HEK293T (cell line): ENCODE measurements at regions not wholly inside any gene's neighbourhood (a gene's known extent, or its start where the extent isn't known, plus 50 kb on each side); places are given as distances from the start of the nearest gene placed in this dataset.
"Not testable (repeated sequence)": the region's sequence is repeated elsewhere in the genome, so short reads cannot be mapped to it uniquely, and the experiment has no call there.

ENCODE experiments used
- CTCF ChIA-PET: fragments of 350-600 bp; formaldehyde crosslinking; extraction: SDS; loops from one replicate; lab custom pipeline; 2021; ENCODE audit warnings: antibody characterized with exemption, inconsistent platforms; lab: Yijun Ruan, JAX
- POLR2A ChIA-PET: fragments of 350-600 bp; formaldehyde crosslinking; extraction: SDS; loops from one replicate; lab custom pipeline; 2020; ENCODE audit warnings: antibody characterized with exemption, inconsistent platforms; lab: Yijun Ruan, JAX
- DNase-seq: peaks from one replicate; pipeline ENCODE4 v3.0.0; 2012; ENCODE audit warnings: mixed read lengths; ENCODE audit errors: extremely low spot score
- ARNT ChIP-seq: fragments of 450-650 bp; IDR thresholded peaks from 2 replicates; pipeline ENCODE4 v1.6.1; 2017; ENCODE audit warnings: mild to moderate bottlenecking
- BHLHE40 ChIP-seq: fragments of 450-650 bp; IDR thresholded peaks from 2 replicates; pipeline ENCODE4 v1.6.1; 2016; ENCODE audit warnings: mild to moderate bottlenecking, moderate library complexity, borderline replicate concordance
- CTBP1 ChIP-seq: fragments of 450-650 bp; IDR thresholded peaks from 2 replicates; pipeline ENCODE4 v1.6.1; 2016; ENCODE audit warnings: borderline replicate concordance
- ELF4 ChIP-seq: fragments of 450-650 bp; IDR thresholded peaks from 2 replicates; pipeline ENCODE4 v1.6.1; 2017; ENCODE audit warnings: antibody characterized with exemption
- FOXA1 ChIP-seq: fragments of 450-650 bp; IDR thresholded peaks from 2 replicates; pipeline ENCODE4 v1.6.1; 2016; ENCODE audit warnings: mild to moderate bottlenecking
- FOXK2 ChIP-seq: fragments of 450-650 bp; IDR thresholded peaks from 2 replicates; pipeline ENCODE4 v1.6.1; 2016; ENCODE audit warnings: mild to moderate bottlenecking
- FOXM1 ChIP-seq: fragments of 450-650 bp; IDR thresholded peaks from 2 replicates; pipeline ENCODE4 v1.6.1; 2017; ENCODE audit warnings: mild to moderate bottlenecking, borderline replicate concordance
- HDGF ChIP-seq: fragments of 450-650 bp; IDR thresholded peaks from 2 replicates; pipeline ENCODE4 v1.6.1; 2017; ENCODE audit warnings: antibody characterized with exemption, borderline replicate concordance
- L3MBTL2 ChIP-seq: fragments of 450-650 bp; conservative IDR thresholded peaks from 2 replicates; pipeline ENCODE4 v1.6.1; 2016; ENCODE audit warnings: mild to moderate bottlenecking
- LEF1 ChIP-seq: fragments of 450-650 bp; IDR thresholded peaks from 2 replicates; pipeline ENCODE4 v1.6.1; 2017; ENCODE audit warnings: mild to moderate bottlenecking, borderline replicate concordance
- NFRKB ChIP-seq: fragments of 450-650 bp; IDR thresholded peaks from 2 replicates; pipeline ENCODE4 v1.6.1; 2016; ENCODE audit warnings: mild to moderate bottlenecking, moderate library complexity
- SP1 ChIP-seq: fragments of 450-650 bp; IDR thresholded peaks from 2 replicates; pipeline ENCODE4 v1.6.1; 2017
- SUZ12 ChIP-seq: fragments of 450-650 bp; IDR thresholded peaks from 2 replicates; pipeline ENCODE4 v1.6.1; 2016; ENCODE audit warnings: mild to moderate bottlenecking
- TARDBP ChIP-seq: fragments of 450-650 bp; IDR thresholded peaks from 2 replicates; pipeline ENCODE4 v1.6.1; 2016
- ZNF384 ChIP-seq: fragments of 450-650 bp; IDR thresholded peaks from 2 replicates; pipeline ENCODE4 v1.6.1; 2016
- TF ChIP-seq, protein P1 (sequence below): fragments of 450-650 bp; IDR thresholded peaks from 2 replicates; pipeline ENCODE4 v1.6.1; 2016

DNA sequence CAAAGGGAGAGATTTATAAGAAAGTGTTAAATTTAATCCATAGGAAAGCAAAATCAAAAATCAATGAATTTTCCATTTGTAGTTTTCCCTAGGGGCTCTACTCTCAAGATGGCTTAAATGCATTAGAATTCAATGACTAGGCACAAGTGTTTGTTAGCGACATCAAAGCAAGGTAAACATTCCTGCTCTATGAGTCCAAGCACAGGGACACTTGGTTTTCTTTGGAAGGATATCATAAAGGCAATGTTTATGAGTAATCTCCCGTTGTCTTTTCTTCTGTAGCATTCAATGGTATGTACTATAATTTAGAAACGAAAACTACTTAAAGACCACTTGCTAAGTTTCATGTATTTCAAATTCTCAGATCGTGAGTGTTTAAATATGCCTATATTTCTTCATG is 54.8 kb upstream of the ZNF717 start:
- POLR2A ChIA-PET, DNase-seq, CTCF ChIA-PET: not testable (repeated sequence)

DNA sequence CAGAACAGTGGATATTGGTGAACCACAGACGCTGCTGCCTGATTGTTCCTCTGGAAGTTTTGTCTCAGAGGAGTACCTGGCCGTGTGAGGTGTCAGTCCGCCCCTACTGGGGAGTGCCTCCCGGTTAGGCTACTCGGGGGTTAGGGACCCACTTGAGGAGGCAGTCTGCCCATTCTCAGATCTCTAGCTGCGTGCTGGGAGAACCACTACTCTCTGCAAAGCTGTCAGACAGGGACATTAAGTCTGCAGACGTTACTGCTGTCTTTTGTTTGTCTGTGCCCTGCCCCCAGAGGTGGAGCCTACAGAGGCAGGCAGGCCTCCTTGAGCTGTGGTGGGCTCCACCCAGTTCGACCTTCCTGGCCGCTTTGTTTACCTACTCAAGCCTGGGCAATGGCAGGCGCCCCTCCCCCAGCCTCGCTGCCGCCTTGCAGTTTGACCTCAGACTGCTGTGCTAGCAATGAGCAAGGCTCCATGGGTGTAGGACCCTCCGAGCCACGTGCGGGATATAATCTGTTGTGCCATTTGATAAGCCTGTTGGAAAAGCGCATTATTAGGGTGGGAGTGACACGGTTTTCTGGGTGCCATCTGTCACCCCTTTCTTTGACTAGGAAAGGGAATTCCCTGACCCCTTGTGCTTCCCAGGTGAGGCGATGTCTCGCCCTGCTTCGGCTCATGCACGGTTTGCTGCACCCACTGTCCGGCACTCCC is 65.1 kb upstream of the ZNF717 start:
- POLR2A ChIA-PET, CTCF ChIA-PET, DNase-seq: not testable (repeated sequence)
- 0 out of 2 replicates have a peak, but pooled peaks have one; percentile 32 for TF ChIP-seq L3MBTL2

DNA sequence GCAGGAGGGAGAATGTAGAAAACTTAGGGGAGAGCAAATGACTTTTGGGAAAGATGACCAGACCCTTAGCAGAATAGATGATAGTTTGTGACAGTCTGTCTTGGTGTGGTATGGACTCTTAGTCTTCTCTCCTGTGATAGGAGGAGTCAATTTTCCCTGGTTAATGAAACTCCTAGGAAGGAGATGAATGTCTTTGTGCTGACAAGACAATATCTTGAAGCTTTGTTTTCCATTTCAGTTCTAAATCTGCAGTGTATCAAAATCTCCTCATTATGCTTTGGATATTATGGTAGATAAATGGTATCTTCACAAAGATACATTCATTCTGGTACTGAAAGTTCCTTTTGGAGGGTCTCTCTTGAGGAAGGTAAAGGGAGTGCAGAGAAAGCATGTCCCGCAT is 77.8 kb upstream of the ZNF717 start:
- CTCF ChIA-PET = interaction anchor here (0.6 kb wide), 1 partner anchor 16 kb away, joined by 3 read pairs; no protein-coding TSS in a partner anchor
- no peak for DNase-seq
- POLR2A ChIA-PET = no interaction called here
- TF ChIP-seq HDGF = no peak
- TF ChIP-seq FOXK2 = no peak
- no peak for TF ChIP-seq FOXM1
- no peak for TF ChIP-seq TARDBP
- TF ChIP-seq, protein P1, sequence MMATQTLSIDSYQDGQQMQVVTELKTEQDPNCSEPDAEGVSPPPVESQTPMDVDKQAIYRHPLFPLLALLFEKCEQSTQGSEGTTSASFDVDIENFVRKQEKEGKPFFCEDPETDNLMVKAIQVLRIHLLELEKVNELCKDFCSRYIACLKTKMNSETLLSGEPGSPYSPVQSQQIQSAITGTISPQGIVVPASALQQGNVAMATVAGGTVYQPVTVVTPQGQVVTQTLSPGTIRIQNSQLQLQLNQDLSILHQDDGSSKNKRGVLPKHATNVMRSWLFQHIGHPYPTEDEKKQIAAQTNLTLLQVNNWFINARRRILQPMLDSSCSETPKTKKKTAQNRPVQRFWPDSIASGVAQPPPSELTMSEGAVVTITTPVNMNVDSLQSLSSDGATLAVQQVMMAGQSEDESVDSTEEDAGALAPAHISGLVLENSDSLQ = no peak
- TF ChIP-seq LEF1 = no peak
- no peak for TF ChIP-seq L3MBTL2
- TF ChIP-seq FOXA1 = no peak

DNA sequence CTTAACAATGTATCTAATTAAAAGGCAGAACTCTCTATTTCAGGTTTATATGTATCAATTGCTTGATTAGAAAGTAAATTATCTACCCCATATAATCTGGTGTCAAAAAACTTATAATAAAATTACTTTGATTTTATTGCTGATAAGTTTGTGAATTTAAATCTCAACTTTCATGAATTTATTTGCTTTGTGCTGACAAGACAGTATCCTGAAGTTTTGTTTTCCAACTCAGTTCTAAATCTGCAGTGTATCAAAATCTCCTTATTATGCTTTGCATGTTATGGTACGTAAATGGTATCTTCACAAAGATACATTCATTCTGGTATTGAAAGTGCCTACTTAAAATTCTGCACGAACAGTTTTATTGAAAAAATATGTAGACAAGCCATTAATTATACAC is 78.5 kb upstream of the ZNF717 start:
- DNase-seq = no peak
- TF ChIP-seq TARDBP = no peak
- TF ChIP-seq ARNT = no peak
- ChIA-PET CTCF (no interaction called here), POLR2A (no interaction called here)

DNA sequence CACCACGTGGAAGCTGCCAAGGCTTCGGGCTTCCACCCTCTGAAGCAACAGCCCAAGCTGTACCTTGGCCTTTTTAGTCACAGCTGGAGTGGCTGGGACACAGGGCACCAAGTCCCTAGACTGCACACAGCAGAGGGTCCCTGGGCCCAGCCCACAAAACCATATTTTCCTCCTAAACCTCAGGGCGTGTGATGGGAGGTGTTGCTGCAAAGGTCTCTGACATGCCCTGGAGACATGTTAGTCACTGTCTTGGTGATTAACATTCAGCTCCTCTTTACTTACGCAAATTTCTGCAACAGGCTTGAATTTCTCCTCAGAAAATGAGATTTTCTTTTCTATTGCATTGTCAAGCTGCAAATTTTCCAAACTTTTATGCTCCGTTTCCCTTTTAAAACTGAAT is 98.4 kb upstream of the ZNF717 start:
- CTCF ChIA-PET, POLR2A ChIA-PET, DNase-seq: not testable (repeated sequence)

DNA sequence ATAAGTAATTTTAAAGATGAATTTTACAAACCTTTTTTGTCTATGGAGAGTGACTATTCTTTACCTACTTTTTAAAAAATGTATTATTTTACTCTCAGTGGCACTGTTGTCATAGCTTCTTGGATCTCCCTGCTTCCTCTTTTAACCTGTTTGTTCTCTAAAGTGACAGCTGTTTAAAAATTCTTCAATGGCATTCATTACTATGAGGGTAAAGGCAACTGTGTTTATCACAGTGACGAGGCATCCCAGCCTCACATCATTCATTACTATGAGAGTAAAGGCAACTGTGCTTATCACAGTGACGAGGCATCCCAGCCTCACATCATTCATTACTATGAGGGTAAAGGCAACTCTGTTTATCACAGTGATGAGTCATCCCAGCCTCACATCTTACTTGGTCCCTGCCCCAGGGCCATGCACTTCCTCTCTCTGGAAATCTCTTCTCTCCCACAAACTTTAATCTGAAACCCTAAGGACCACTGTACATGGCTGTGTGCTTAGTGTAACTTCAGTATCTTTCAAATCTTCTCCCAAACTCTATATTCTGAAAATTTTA is 101.7 kb upstream of the ZNF717 start:
- POLR2A ChIA-PET = no interaction called here
- DNase-seq = no peak
- CTCF ChIA-PET = no interaction called here
- no peak for TF ChIP-seq ARNT
- TF ChIP-seq ELF4 = no peak
- TF ChIP-seq FOXM1 = no peak
- TF ChIP-seq TARDBP = no peak
- TF ChIP-seq BHLHE40 = no peak
- TF ChIP-seq SP1 = no peak
- TF ChIP-seq, protein P1 = no peak
- TF ChIP-seq FOXK2 = no peak
- no peak for TF ChIP-seq HDGF
- no peak for TF ChIP-seq FOXA1
- no peak for TF ChIP-seq CTBP1
- no peak for TF ChIP-seq LEF1
- no peak for TF ChIP-seq NFRKB
- no peak for TF ChIP-seq L3MBTL2
- no peak for TF ChIP-seq ZNF384
- no peak for TF ChIP-seq SUZ12

DNA sequence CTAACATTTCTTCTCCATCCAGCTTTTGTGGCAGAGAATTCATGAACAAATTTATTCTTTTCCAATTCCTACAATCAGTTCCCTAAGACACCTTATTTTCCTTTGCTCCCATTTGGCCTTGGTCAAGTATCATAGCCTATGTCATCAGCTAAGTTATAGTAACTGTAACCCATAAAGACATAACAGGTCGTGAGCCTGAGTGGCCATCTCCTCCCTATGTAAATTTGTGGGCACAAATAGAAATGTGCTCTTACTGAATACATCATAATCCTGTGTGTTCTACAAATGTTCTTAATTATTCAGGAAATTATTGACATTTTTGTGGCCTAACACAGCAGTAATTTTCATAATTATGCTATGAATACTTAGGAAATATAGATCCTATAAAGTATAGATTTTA is 108.9 kb upstream of the ZNF717 start:
- POLR2A ChIA-PET = no interaction called here
- DNase-seq = no peak
- TF ChIP-seq FOXM1 = no peak
- TF ChIP-seq TARDBP = no peak
- no peak for TF ChIP-seq SUZ12
- TF ChIP-seq, protein P1 = no peak
- no peak for TF ChIP-seq FOXK2
- no peak for TF ChIP-seq BHLHE40
- no peak for TF ChIP-seq ZNF384
- TF ChIP-seq FOXA1 = no peak
- no peak for TF ChIP-seq LEF1
- TF ChIP-seq SP1 = no peak
- no peak for TF ChIP-seq L3MBTL2
- TF ChIP-seq CTBP1 = no peak
- no peak for TF ChIP-seq ELF4
- no peak for TF ChIP-seq HDGF
- TF ChIP-seq NFRKB = no peak
- CTCF ChIA-PET = no interaction called here
